ENCODE measurements at regions not wholly inside any gene's neighbourhood (a gene's known extent, or its start where the extent isn't known, plus 50 kb on each side); places are given as distances from the start of the nearest gene placed in this dataset.

DNA sequence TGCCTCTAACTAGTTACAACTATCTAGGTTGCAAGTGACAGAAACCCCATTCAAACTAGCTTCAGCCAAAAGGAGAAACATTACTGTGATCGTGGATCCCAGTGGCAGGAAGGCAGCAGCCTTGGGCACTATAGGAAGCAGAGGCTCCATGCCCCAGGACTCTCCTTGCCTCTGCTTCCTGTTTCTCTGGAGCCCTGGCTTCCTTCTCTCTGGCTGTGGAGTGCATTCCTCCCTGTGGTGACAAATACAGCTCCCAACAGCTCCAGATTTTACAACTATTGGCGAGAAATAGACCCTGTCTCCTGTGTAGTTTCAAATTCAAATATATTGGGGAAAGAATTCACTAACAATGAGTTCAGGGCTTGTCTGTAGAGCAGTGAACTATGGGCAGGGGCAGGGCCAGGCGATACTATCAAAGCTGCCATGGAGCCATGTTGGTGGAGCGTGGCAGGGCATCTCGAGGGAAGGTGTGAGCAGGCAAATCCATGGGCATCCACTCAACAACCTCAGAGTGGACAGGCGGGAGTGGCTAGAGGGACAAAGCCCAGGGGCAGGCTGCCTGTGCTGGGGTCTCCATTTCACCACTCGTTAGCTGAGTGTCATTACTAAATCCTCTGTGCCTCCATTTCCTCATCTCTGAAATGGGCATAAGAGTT lies 189.5 kb downstream of the ERCC6L2 start:
- TF ChIP-seq FOXP2 (optimal IDR thresholded peaks at IDR 0.05; ENCODE audit: borderline replicate concordance, extremely low read depth, extremely low read length, insufficient read depth) (no peak), SIN3A (IDR thresholded peaks at IDR 0.05; ENCODE audit: borderline replicate concordance, insufficient read depth, low read length) (no peak), TAF1 (IDR thresholded peaks at IDR 0.05; ENCODE audit: borderline replicate concordance, insufficient read depth, low read length) (no peak), POLR2AphosphoS5 (IDR thresholded peaks at IDR 0.05; ENCODE audit: low read depth, low read length) (no peak)
- TF ChIP-seq, protein P1, sequence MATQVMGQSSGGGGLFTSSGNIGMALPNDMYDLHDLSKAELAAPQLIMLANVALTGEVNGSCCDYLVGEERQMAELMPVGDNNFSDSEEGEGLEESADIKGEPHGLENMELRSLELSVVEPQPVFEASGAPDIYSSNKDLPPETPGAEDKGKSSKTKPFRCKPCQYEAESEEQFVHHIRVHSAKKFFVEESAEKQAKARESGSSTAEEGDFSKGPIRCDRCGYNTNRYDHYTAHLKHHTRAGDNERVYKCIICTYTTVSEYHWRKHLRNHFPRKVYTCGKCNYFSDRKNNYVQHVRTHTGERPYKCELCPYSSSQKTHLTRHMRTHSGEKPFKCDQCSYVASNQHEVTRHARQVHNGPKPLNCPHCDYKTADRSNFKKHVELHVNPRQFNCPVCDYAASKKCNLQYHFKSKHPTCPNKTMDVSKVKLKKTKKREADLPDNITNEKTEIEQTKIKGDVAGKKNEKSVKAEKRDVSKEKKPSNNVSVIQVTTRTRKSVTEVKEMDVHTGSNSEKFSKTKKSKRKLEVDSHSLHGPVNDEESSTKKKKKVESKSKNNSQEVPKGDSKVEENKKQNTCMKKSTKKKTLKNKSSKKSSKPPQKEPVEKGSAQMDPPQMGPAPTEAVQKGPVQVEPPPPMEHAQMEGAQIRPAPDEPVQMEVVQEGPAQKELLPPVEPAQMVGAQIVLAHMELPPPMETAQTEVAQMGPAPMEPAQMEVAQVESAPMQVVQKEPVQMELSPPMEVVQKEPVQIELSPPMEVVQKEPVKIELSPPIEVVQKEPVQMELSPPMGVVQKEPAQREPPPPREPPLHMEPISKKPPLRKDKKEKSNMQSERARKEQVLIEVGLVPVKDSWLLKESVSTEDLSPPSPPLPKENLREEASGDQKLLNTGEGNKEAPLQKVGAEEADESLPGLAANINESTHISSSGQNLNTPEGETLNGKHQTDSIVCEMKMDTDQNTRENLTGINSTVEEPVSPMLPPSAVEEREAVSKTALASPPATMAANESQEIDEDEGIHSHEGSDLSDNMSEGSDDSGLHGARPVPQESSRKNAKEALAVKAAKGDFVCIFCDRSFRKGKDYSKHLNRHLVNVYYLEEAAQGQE (IDR thresholded peaks at IDR 0.05; ENCODE audit: insufficient read depth in 1 of 2, low read depth in 2 of 2, low read length in 2 of 2) = no peak

DNA sequence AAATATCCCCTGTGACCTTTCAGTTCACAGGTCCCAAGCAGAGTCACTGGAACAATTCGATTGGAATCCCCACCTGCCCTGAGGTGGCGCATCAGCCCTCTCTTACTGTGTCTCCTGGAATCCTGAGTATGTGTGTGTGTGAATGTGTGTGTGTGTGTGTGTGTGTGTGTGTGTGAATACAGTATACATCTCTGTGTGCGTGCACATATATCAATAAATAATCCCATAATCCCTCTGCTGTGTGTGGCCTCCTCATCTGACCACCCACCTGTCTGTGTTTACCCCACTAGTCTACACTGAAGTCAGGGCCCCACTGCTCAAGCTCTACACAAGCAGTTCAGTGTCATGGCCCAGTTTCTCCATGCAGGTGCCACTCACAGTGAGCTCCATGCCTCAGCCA lies 187.4 kb downstream of the ERCC6L2 start:
- TF ChIP-seq FOXP2 (optimal IDR thresholded peaks at IDR 0.05; ENCODE audit: borderline replicate concordance, extremely low read depth, extremely low read length, insufficient read depth) = no peak
- TF ChIP-seq, protein P1 (IDR thresholded peaks at IDR 0.05; ENCODE audit: insufficient read depth in 1 of 2, low read depth in 2 of 2, low read length in 2 of 2) = no peak
- no peak for TF ChIP-seq SIN3A (IDR thresholded peaks at IDR 0.05; ENCODE audit: borderline replicate concordance, insufficient read depth, low read length)
- TF ChIP-seq POLR2AphosphoS5 (IDR thresholded peaks at IDR 0.05; ENCODE audit: low read depth, low read length) = no peak
- no peak for TF ChIP-seq TAF1 (IDR thresholded peaks at IDR 0.05; ENCODE audit: borderline replicate concordance, insufficient read depth, low read length)

DNA sequence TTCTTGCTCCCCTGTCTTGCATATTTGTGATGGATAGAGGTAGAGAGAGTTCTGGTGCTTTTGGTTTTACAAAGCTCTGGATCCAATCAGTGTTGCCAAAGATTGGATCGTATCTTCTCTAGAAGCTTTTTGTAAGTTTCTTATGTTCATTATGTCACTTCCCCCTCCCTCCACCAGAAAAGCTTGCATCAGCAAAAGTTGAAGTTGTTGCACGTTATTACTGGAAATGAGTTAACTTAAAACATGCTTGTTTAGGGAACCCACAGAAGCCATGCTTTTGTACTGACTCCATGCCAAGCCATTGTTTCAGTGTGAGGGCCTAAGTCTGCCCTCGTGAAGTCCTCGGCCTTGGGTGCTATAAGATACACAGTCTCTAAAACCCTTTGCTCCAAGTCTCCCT lies 186.5 kb downstream of the ERCC6L2 start:
- TF ChIP-seq, protein P1 (IDR thresholded peaks at IDR 0.05; ENCODE audit: insufficient read depth in 1 of 2, low read depth in 2 of 2, low read length in 2 of 2) = no peak

DNA sequence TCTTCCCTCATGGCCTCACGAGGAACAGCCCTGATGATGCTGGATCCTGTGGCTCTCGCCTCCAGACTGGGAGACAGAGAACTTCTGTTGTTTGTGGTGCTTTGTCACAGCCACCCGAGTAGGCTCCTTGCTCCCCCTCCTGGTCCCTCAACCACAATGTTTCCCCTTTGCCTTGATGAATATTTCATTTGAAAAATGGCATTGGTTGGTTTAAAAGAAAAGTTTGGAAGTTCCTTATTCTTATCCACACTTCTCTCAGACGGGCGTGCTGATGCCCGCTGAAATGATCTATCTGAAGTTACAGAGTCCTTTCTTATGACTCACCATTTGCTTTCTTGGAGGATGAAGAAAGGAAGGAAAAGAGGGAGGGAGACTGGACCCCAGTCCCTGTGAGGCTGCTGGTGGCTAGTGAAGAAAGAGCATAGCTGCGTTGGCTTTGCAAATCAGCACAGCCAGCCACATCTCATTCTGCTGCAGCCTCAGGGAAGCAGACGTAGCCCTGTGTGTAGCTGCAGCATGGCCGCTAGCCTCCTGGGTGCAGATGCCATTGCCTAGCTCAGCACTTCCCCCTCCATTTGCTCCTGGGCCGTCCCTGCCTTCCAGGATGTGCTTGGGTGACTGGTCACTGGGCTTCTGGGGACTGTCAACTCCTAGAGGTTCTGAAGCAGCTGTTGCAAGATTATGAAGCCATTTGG lies 185.9 kb downstream of the ERCC6L2 start:
- TF ChIP-seq TAF1 (IDR thresholded peaks at IDR 0.05; ENCODE audit: borderline replicate concordance, insufficient read depth, low read length) (no peak), POLR2AphosphoS5 (IDR thresholded peaks at IDR 0.05; ENCODE audit: low read depth, low read length) (no peak), FOXP2 (optimal IDR thresholded peaks at IDR 0.05; ENCODE audit: borderline replicate concordance, extremely low read depth, extremely low read length, insufficient read depth) (no peak), SIN3A (IDR thresholded peaks at IDR 0.05; ENCODE audit: borderline replicate concordance, insufficient read depth, low read length) (no peak)
- TF ChIP-seq, protein P1 (IDR thresholded peaks at IDR 0.05; ENCODE audit: insufficient read depth in 1 of 2, low read depth in 2 of 2, low read length in 2 of 2) = no peak

Measured in PFSK-1 (cell line).